HG03108 (cell line): ENCODE measurements at regions not wholly inside any gene's neighbourhood (a gene's known extent, or its start where the extent isn't known, plus 50 kb on each side); places are given as distances from the start of the nearest gene placed in this dataset.
"Not testable (repeated sequence)": the region's sequence is repeated elsewhere in the genome, so short reads cannot be mapped to it uniquely, and the experiment has no call there.

Source experiments
- ATAC-seq: cut with Tn5 transposase; IDR thresholded peaks from one replicate; pipeline ENCODE4 v1.9.1; 2021; ENCODE audit warnings: moderate library complexity; ENCODE audit not compliant: unreplicated experiment

DNA sequence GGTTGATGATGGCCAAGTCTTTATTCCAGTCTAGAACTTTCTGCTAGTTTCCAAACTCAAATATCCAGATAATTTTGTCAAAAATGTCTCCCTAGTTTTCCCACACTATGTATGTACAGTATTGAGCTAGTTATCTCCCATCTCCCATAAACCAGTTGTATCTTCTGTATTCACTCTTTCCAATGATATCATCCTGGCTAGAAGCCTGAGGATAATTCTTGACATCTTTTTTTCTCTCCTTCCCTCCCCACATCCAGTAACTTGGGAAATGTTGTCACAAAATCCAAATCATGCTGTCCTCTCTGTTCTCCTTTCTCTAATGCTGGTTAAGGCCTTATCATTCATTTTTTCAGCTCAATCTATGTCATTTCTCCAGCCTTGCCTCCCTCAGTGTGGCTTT lies 553.8 kb upstream of the FANCL start:
- ATAC-seq, result no peak

DNA sequence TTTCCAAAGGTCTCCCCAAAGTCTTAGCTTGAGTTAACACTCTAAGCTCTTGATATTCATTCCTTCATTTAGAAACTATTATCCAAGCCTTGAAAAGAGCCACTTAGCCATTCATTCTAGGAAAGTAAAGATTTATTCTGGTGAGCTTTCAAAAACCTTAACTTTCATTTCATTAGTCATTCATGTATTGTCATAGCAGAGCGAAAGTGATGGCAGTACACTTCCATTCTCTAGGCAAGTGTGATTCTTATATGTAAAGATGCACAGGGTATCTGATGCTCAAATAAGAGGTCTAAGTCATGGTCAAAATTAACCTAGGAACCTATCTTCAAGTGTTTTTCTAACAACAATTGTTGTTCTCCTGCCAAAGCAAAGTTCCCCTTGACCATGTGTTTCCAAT lies 553.0 kb upstream of the FANCL start:
- no peak for ATAC-seq

DNA sequence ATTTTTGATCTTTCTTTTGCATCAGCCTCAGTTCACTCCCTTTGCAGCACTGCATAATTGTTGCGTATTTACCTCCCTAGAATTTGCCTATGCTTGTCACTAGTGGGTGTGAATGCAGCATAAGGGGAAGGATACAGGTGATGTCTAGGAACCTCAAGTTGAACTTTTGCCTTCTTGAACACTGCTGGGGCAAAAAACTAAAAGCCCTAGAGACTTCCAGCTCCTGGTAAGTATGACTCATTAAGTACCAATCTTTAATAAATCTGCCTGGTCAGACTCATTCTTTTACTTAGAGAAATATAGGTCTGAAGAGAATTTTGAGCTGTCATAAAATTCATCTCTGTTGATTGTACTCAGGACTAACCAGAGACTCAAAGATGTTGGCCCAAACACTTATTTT lies 547.3 kb upstream of the FANCL start:
- ATAC-seq, result no peak

DNA sequence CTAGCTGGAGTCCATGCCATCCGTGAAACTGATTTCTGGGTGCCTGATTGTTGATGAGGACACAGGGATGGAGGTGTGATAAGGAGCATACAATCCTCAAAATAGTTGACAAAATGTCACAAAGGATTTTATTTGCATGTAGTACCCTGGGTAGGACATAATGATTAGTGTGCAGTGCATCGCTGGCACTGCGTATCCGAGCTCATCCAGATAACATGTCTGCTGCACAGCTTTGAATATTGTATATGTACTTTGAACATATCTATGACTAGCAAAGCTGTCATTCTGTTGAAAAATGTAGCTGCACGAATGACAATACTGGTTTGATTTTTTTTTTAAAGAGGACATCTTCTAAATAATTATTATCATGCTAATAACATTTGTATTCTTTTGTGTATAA lies 529.7 kb upstream of the FANCL start:
- ATAC-seq, result no peak

DNA sequence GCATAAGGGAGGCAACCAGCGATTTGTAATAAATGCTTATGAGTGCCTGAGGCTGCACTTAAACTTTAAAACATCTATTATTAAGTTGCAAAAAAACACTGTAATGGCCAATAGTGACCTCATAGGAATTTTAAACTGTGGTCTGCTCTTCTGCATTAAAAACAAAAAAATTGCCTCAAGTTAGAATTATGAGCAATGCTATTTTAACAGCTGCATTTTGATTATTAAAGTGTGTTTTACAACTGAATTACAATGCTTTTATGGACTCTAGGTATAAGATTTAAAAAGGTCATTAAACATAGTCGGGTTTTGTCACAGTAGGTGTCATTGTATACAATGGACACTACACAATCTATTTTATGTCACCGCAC lies 528.7 kb upstream of the FANCL start:
- no peak for ATAC-seq

DNA sequence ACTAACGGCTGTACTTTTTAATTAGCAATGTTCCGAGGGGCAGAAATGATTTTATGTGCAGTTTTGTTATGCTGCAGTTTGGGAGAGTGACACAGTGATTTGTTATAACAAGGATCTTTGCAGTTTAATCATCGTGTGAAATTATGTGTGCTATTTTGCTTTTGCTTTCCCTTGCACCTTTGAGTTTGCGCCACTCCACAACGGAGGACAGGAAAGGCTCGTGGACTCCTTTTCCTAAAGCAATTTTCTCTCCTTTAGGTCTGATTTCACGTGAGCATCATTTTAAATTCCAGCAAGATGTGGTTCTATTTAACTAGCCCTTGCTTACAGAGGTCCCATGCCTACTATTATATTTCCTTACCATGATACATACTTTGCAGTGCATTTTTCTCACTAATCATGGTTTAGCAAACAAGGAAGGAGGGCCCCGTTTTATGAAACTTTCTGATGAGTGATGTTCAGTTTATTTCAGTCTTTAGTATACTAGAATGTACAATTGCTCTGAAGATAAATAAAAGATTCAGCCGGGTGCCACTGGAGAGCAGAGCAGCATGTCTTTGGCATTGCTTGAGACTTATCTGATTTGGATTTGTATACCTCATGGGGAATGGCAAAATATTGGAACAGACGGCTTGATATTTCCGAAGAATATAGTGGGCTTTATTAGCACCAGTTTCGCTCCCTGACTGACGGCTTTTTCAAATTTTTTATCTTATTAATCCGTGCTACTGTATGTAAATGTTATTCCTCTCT lies 528.2 kb upstream of the FANCL start:
- no peak for ATAC-seq

DNA sequence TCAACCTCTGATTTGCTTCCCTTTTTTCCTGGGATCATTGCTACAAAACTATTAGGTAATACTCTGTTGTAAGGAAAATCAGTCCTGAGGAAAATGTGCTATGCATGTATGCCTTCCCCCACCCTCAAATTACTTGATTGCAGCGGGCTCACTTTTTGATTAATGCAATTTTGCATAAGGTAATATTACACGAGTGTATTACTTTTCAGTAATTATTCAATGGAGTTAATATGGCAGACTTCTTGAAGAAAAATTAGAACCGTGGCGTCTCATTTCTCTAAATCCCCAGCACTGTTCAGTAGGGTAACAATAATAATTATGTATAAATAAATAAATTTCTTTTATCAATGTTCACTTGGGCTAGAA lies 527.6 kb upstream of the FANCL start:
- ATAC-seq, result no peak

DNA sequence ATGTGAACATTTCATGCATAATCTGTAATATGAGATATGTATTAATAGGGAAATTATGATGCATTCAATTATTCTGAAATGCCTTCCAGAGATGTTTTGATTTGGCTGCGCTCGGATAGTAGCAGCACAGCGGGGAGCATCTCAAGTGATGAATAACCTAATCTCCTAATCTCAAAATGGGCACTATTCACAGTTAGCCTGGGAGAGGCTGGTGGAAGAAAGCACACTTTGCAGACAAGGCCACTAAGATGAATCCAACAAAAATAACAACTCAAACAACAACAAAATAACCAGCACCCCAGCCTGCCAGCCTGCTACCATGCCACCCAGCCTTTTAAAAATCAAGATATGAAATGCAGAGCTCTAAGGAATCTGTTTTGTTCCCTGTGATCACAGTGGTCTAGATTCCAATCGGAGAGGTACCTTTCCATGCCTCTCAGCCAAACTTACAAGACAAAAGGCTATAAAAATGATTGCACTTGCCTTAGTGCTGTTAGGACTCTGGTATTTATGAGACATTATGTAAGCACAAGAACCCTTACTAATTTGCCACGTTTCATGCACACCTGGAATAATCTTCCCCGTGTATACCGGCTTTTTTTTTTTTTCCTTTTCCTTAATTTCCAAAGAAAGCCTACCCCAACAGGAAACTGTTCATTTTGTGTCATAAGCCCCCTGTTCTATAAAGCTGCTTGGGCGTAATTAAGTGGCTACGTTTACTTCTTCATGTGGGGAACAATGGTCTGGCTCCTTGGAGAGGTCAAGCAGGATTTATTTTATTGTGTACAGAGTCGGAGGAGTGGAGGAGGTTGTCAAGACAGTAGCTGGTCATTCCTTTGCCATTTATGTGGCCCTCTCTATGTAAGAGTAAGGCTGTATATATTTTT lies 526.9 kb upstream of the FANCL start:
- no peak for ATAC-seq

DNA sequence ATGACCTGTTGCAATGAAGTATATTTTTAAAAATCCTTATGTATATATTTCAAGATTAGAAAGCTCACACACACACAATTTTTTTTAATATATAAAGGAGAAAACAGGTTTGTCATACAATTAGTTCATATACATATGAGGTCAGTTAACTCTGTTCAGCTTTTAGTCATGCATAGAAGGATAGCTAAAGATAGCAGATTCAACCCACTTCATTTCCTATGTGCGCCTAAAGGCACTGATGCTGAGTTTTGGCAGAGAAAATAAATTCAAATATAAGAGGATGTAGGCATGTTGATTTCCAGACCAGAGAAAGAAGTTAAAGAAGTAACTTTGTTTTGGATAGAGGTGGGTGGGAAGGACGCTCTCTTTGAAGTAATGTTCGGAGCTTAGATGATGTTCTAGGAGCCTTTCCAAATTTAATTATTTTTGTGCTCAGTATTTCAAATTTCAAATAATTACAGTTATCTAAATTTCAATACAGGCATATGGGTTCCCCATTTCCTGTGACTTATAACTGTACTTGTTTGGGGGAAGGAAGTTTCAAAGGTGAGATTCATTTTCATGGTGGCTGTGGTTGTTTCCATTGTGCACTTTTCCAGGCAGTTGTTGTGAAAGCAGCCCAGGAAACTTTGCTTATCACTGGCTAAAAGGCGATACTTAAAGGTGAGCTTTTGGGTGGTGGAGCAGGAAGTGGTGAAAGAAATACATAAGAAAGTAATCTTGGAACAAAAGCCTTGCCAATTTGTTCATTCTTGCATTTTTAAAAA lies 523.4 kb upstream of the FANCL start:
- ATAC-seq, result no peak

DNA sequence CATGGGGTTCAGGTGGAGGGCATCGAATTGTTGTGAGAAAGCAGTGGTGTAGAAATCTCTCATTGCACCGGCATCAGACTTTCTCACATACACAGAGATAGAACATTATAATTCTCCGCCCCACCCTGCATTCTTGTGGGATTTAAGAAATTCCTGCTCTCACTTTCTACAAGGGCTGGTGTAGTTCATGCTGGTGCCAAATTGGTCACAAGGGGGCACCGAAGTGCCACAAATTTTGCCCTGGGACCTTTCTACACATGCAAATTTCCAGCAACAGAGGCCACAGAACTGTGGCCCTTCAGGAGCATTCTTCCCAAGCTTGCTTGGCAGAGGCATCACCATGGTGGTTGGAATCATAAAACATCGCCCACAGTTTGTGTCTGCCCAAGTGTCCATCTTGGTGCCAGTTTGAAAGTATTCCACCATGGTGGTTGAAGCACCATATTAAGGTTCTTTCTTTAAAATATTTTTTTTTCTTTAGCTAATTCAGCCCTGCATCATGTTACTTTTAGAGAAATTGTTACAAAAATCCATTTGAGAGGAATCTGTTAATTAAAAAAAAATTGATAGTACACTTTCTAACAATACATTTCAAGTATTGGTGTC lies 521.2 kb upstream of the FANCL start:
- ATAC-seq, result peak; percentile 56

DNA sequence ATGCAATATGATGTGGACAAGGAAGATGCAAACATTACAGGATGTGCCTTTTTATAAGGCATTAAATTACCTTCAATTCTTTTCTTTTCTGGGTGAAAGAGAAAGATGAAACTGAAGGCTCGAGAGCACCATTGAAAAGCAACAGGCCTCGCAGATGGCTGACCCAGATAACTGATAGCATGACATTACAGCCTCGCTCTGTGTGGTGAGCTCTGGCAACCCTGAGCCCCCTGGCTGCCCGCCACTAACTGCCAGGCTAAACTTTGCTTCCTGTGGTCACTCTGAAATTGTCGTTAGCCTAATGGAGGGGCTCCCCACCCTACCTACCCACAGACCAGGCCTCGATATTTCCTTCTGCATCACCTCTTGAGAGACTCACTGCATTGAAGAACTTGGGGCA lies 516.8 kb upstream of the FANCL start:
- ATAC-seq, result no peak

DNA sequence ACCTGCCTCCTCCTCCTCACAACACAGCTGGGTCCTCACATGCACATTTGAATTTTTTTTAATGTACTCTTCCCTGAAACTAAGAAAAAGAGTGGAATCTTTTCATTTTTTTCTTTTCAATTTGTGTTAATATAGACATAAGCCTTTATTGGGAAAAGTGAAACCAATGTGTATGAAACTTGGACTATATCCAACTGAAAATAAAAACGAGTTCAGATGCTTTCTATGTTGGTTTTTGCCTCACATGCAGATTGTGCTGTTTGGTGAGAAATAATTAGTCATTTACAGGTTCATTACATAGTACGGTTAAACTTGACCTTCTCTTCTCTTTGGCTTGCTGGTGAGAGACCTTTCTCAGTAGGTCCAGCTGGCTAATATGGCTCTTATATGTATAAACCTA lies 515.2 kb upstream of the FANCL start:
- ATAC-seq, result no peak

DNA sequence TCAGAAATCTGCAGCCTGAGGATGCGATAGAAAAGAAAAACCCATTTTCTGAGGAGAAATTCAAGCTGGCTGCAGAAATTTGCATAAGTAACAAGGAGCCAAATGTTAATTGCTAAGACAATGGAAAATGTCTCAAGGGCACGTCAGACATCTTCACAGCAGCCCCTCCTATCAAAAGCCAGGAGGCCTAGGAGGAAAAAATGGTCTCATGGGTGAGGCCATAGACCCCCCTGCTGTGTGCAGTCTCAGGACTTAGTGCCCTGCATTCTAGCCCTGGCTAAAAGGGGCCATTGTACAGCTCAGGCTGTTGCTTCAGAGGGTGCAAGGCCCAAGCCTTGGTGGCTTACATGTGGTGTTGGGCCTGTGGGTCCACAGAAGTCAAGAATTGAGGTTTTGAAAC lies 511.4 kb upstream of the FANCL start:
- not testable (repeated sequence) for ATAC-seq

DNA sequence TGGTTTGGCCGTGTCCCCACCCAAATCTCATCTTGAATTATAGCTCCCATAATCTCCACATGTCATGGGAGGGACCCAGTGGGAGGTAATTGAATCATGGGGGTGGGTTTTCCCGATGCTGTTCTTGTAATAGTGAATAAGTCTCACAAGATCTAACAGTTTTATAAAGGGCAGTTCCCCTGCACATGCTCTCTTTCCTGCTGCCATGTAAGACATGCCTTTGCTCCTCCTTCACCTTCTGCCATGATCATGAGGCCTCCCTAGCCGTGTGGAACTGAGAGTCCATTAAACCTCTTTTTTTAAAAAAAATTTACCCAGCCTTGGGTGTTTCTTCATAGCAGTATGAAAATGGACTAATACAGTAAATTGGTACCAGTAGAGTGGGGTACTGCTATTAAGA lies 510.6 kb upstream of the FANCL start:
- not testable (repeated sequence) for ATAC-seq

DNA sequence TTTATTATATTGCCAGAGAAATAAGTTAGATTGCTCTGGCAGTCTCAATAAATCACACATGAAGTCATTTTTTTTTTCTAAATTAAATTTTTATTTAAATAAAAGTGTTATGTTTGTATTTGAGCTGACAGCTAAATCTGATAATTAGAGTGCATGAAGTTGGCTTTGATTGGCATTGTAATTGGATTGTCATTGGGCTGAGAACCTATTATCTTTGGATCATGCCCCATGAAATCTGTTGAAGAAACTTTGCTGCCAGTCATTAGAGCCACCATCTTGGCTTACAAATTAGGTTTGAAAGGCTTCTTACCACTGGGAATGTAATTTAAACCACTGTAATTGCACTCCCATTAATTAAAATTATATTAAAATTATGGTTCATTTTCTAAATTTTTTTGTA lies 507.9 kb upstream of the FANCL start:
- ATAC-seq, result no peak

DNA sequence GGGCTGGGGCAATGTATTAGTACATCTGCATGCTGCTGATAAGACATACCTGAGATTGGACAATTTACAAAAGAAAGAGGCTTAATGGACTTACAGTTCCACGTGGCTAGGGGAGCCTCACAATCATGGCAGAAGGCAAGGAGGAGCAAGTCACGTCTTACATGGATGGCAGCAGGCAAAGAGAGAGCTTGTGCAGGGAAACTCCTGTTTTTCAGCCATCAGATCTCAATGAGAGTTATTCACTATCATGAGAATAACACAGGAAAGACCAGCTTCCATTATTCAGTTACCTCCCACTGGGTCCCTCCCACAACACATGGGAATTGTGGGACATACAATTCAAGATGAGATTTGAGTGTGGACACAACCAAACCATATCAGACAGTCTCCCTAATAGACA lies 504.2 kb upstream of the FANCL start:
- ATAC-seq, result not testable (repeated sequence)

DNA sequence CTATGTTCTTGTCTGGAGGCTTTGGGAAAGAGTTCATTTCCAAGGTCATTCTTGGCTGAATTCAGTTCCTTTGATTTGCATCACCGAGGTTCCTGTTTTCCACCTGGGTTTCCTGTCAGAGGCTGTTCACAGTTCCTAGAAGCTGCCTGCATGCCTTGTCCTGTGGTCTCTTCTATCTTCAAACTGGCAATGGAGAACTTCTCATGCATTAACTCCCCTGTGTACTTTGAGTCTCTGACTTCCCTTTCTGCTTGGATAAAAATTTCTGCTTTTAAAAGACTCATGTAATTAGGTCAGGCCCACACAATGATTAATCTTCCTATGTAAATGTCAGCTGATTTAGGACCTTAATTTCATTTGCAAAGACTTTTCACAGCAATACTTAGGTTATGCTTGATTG lies 499.3 kb upstream of the FANCL start:
- no peak for ATAC-seq

DNA sequence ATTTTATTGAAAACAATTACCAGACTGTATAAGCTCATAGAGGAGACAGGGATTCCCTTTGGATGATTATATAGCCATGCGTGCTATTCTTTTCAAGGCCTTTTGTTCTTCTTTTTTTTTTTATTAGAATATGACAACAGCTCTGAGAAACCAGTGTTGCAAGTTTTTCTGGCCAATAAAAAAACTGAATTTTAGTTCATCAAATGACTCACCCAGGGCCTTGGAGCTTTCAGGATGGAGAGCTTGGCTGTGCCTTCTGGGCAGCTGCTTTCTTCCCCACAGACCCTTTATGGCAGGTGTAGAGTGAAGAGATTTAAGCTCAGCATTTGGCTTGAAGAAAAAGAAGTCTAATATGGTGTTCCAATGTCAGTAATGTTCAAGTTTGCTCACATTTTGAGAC lies 497.9 kb upstream of the FANCL start:
- no peak for ATAC-seq

DNA sequence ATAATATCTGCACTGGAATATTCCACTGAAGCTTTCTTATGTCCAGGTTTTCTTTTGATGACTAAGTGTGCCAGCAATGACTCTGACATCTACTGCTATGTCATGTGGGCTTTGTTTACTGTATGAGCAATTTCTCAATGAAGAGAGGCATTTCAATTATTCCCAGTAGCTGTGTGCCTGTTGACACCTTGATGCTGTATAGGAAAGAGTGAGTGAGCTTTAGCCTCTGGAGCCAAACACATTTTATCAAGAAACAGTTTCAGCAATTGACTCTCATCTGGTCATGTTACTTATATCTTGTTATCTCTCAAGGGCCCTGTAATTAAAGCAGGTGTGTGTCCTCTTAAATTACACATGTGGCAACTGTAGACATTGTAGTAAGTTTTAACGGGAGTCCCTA lies 493.2 kb upstream of the FANCL start:
- ATAC-seq, result no peak

DNA sequence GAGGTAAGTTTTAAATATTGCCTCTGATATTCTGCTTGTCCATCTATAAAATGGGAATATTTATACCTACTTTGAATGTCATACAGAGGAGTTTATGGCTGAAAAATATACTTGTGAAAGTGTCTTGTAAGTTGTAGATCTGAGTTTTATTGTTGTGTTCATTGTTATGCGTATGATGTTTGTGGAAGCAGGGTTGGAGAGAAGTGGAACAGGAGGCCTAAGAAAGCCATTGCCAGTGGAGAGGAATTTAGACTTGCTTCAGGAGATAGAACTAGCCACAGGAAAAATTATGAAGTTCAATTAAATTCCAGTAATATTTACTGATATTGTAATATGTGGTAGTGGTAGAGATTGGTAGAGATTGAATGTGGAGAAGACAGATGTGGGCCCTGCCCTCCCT lies 491.9 kb upstream of the FANCL start:
- ATAC-seq, result no peak

DNA sequence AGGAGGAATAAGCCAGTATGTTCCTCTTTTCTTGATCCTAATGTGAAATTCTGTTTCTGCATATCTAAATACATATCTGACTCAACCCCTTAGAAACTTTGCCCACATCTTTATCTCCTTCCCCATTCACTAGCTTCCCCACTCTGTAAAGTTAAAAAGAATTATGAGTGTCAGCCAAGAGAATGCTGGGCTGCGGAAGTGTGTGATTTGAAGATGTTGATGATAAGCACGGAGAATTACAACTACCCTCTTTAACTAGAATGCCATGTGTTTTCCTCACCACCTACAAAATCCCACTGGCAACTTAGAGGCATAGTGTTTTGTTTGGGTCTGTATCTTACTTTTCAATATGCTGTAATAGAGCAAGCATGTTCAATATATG lies 490.4 kb upstream of the FANCL start:
- ATAC-seq, result no peak
